Liver (tissue), 8 donors: ENCODE measurements at regions not wholly inside any gene's neighbourhood (a gene's known extent, or its start where the extent isn't known, plus 50 kb on each side); places are given as distances from the start of the nearest gene placed in this dataset.

Source experiments
- DNase-seq: peaks from one replicate; pipeline ENCODE4 v3.0.0-alpha.2; 2017; ENCODE audit warnings: low spot score
- H3K27ac ChIP-seq, 2 donors: one replicate each; pipeline ENCODE4 v1.7.0; 2013; ENCODE audit warnings: inconsistent platforms in 2 of 2, low read length in 2 of 2, control low read depth in 1 of 2, low read depth in 1 of 2, mild to moderate bottlenecking in 1 of 2
- H3K27me3 ChIP-seq, 4 donors: one replicate each; pipeline versions ENCODE4 v1.6.1 to v1.7.0; 2013; ENCODE audit warnings: low read length in 3 of 4, inconsistent platforms in 1 of 4, mild to moderate bottlenecking in 1 of 4, moderate library complexity in 1 of 4; ENCODE audit not compliant: control insufficient read depth in 4 of 4, insufficient read depth in 4 of 4
- H3K36me3 ChIP-seq, 4 donors: one replicate each; pipeline versions ENCODE4 v1.6.1 to v1.7.0; 2013; ENCODE audit warnings: low read length in 3 of 4, mild to moderate bottlenecking in 3 of 4, low read depth in 1 of 4, moderate library complexity in 1 of 4; ENCODE audit not compliant: control insufficient read depth in 4 of 4, insufficient read depth in 3 of 4
- H3K4me1 ChIP-seq, 4 donors: one replicate each; pipeline versions ENCODE4 v1.6.1 to v1.7.0; 2013; ENCODE audit warnings: low read length in 3 of 4, mild to moderate bottlenecking in 3 of 4, moderate library complexity in 1 of 4; ENCODE audit not compliant: control insufficient read depth in 4 of 4, insufficient read depth in 4 of 4
- H3K4me3 ChIP-seq, 3 donors: one replicate each; pipeline versions ENCODE4 v1.6.1 to v1.7.0; 2013; ENCODE audit warnings: low read length in 3 of 3, control low read depth in 1 of 3, low read depth in 1 of 3, mild to moderate bottlenecking in 1 of 3
- H3K9ac ChIP-seq, 2 donors: one replicate each; pipeline ENCODE4 v1.7.0; 2013; ENCODE audit warnings: low read length in 2 of 2, mild to moderate bottlenecking in 2 of 2, moderate library complexity in 2 of 2, control low read depth in 1 of 2, low read depth in 1 of 2
- H3K9me3 ChIP-seq, 4 donors: one replicate each; pipeline versions ENCODE4 v1.6.1 to v1.7.0; 2013; ENCODE audit warnings: low read length in 3 of 4; ENCODE audit not compliant: control insufficient read depth in 4 of 4
- EGR1 ChIP-seq, 2 donors: IDR thresholded peaks; 2 replicates each; pipeline ENCODE4 v1.6.1; 2016 to 2018; ENCODE audit warnings: antibody characterized with exemption in 2 of 2, low read depth in 2 of 2
- FOXA1 ChIP-seq: IDR thresholded peaks from 2 replicates; pipeline ENCODE4 v1.6.1; 2016; ENCODE audit warnings: antibody characterized with exemption
- FOXA2 ChIP-seq: IDR thresholded peaks from 2 replicates; pipeline ENCODE4 v1.6.1; 2016; ENCODE audit warnings: antibody characterized with exemption
- GABPA ChIP-seq, 2 donors: IDR thresholded peaks in 1 of 2; conservative IDR thresholded peaks in 1 of 2; 2 replicates each; pipeline ENCODE4 v1.6.1; 2016; ENCODE audit warnings: antibody characterized with exemption in 2 of 2, mild to moderate bottlenecking in 1 of 2, moderate library complexity in 1 of 2
- HNF4A ChIP-seq, 2 donors: conservative IDR thresholded peaks; 2 replicates each; pipeline ENCODE4 v1.6.1; 2016; ENCODE audit warnings: antibody characterized with exemption in 2 of 2, mild to moderate bottlenecking in 2 of 2
- HNF4G ChIP-seq: IDR thresholded peaks from 2 replicates; pipeline ENCODE4 v1.6.1; 2016; ENCODE audit warnings: antibody characterized with exemption
- JUND ChIP-seq, 2 donors: IDR thresholded peaks; 2 replicates each; pipeline ENCODE4 v1.6.1; 2016; ENCODE audit warnings: antibody characterized with exemption in 2 of 2
- NR2F2 ChIP-seq: IDR thresholded peaks from 2 replicates; pipeline ENCODE4 v1.6.1; 2016; ENCODE audit warnings: antibody characterized with exemption
- RAD21 ChIP-seq, 2 donors: IDR thresholded peaks; 2 replicates each; pipeline ENCODE4 v1.6.1; 2016; ENCODE audit warnings: antibody characterized with exemption in 2 of 2, mild to moderate bottlenecking in 2 of 2
- RXRA ChIP-seq, 2 donors: IDR thresholded peaks; 2 replicates each; pipeline ENCODE4 v1.6.1; 2017 to 2018; ENCODE audit warnings: antibody characterized with exemption in 2 of 2, mild to moderate bottlenecking in 1 of 2
- SP1 ChIP-seq: IDR thresholded peaks from 2 replicates; pipeline ENCODE4 v1.6.1; 2018; ENCODE audit warnings: antibody characterized with exemption, mild to moderate bottlenecking
- TAF1 ChIP-seq: conservative IDR thresholded peaks from 2 replicates; pipeline ENCODE4 v1.6.1; 2016; ENCODE audit warnings: antibody characterized with exemption, mild to moderate bottlenecking
- YY1 ChIP-seq: IDR thresholded peaks from 2 replicates; pipeline ENCODE4 v1.6.1; 2016; ENCODE audit warnings: antibody characterized with exemption, mild to moderate bottlenecking
- WGBS: extraction: QIAGEN DNeasy Blood & Tissue Kit; methylation state at CpG from one replicate; pipeline ENCODE4 v1.1.7; 2013; 5-methylcytosine and 5-hydroxymethylcytosine counted together
- TF ChIP-seq, protein P1 (sequence below): IDR thresholded peaks from 2 replicates; pipeline ENCODE4 v1.6.1; 2016; ENCODE audit warnings: antibody characterized with exemption
- TF ChIP-seq, protein P2 (sequence below): IDR thresholded peaks from 2 replicates; pipeline ENCODE4 v1.6.1; 2016; ENCODE audit warnings: antibody characterized with exemption, mild to moderate bottlenecking
- TF ChIP-seq, protein P3 (sequence below): IDR thresholded peaks from 2 replicates; pipeline ENCODE4 v1.6.1; 2016; ENCODE audit warnings: antibody characterized with exemption
- TF ChIP-seq, protein P4 (sequence below): IDR thresholded peaks from 2 replicates; pipeline ENCODE4 v1.6.1; 2016; ENCODE audit warnings: antibody characterized with exemption
- TF ChIP-seq, protein P5 (sequence below): fragments of 150-350 bp; IDR thresholded peaks from 2 replicates; pipeline ENCODE4 v1.5.1; 2017; ENCODE audit warnings: improper control_type of control experiment, low read depth, low read length; ENCODE audit not compliant: missing input control
- donor health status: healthy.
- donor health status: healthy.
- donor health status: healthy.
- donor health status: healthy.
- donor health status: healthy.

DNA sequence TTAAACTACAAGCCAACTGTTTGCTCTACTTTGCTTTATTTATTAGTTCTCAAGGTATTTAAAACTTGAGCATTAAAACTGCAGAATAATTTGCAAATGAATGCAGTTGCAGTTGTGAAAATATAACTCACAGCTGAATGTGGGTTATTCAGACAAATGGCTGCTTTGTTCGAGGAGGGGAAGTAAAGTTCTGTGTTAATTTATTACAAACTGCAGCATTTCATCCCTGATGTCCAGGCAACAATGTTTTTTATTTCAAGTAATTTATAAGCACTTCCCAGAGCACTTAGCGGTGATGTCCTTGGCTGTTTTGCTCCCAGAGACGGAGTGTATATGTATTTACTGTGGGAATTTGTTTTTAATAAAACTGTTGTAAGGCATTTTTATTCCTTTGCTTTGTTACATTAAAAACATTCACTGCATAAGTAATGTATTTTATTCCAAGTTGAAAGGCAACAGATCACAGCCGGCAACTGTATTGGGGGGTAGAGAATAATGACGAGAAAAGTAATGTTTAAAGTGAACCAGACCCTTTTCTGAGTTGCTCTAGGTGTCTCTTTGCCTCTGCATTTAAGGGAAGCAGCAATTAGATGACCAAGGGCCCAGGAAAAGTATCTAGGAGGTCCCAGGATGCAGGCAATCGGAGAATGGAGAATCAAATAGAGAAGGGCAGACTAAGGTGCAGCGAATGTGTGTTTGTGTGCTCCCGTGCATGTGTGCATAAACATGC, 291.2 kb upstream of the SALL1 start:
- H3K9me3 ChIP-seq: no peaks in the 10 kb centered on the region
- H3K9ac ChIP-seq: no peak overlapping the region
- H3K27me3 ChIP-seq: no peaks in the 10 kb centered on the region
- H3K36me3 ChIP-seq: no peaks in the 10 kb centered on the region
- WGBS: 82% methylated on average over 8 of the region's 8 CpGs
- TF ChIP-seq SP1 (no peak), GABPA (IDR thresholded peaks at IDR 0.05 in 1 of 2, conservative IDR thresholded peaks at IDR 0.05 in 1 of 2) (no peak), RXRA (IDR thresholded peaks at IDR 0.05) (no peak)
- no peak overlapping the region for H3K4me3 ChIP-seq
- peaks cover 0 to 12% (median 3%) of the 10 kb centered on the region in 4 donors for H3K4me1 ChIP-seq
- H3K27ac ChIP-seq: no peak overlapping the region
- no peak for DNase-seq

DNA sequence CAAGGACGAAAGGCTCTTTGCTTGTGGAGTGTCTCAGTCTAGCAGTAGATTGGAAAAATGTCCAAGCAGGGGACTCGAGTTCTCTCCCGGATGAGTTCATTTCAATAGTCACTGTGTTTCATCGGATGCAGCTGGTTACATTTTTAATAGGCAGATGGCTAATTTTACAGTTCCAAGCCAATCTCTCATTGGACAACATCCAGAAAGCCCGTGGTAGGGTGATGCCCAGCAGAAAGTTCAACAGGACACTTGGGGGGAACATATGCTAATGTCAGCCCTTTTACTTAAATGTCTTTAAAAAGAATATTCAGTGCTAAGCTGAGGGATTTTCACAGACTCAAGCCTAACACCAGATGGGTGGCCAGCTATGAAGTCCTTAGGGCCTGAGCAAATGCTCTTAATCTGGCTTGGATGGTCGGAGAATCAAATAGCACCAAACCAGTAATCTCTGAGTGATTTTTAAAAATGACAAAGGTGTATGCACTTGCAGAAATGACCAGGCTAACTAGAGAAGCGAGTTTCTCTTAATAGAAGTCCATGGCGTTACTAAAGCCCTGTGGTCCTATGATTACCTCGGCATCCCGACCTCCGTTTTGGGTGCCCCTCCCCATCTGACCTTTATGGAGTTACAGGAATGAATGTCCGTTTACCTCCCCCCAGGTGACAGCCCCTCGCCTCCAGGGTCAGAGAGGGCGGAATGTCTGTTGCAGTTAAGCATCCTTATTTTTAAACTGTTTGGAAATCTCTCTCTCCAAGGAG, 289.2 kb upstream of the SALL1 start:
- Histone ChIP-seq H3K36me3 (no peaks in the 10 kb centered on the region), H3K9ac (no peak overlapping the region), H3K9me3 (no peaks in the 10 kb centered on the region), H3K4me1 (peaks cover 0 to 4% (median 1%) of the 10 kb centered on the region in 4 donors), H3K27ac (no peak overlapping the region), H3K4me3 (no peak overlapping the region), H3K27me3 (no peaks in the 10 kb centered on the region)
- 51% methylated on average over 14 of the region's 14 CpGs for WGBS
- no peak for DNase-seq
- TF ChIP-seq, protein P1, sequence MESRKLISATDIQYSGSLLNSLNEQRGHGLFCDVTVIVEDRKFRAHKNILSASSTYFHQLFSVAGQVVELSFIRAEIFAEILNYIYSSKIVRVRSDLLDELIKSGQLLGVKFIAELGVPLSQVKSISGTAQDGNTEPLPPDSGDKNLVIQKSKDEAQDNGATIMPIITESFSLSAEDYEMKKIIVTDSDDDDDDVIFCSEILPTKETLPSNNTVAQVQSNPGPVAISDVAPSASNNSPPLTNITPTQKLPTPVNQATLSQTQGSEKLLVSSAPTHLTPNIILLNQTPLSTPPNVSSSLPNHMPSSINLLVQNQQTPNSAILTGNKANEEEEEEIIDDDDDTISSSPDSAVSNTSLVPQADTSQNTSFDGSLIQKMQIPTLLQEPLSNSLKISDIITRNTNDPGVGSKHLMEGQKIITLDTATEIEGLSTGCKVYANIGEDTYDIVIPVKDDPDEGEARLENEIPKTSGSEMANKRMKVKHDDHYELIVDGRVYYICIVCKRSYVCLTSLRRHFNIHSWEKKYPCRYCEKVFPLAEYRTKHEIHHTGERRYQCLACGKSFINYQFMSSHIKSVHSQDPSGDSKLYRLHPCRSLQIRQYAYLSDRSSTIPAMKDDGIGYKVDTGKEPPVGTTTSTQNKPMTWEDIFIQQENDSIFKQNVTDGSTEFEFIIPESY: no peak
- TF ChIP-seq SP1 (no peak), TAF1 (no peak), RXRA (IDR thresholded peaks at IDR 0.05) (no peak), EGR1 (IDR thresholded peaks at IDR 0.05; ENCODE audit: low read depth in 2 of 2) (no peak), GABPA (IDR thresholded peaks at IDR 0.05 in 1 of 2, conservative IDR thresholded peaks at IDR 0.05 in 1 of 2) (no peak), FOXA2 (no peak), HNF4G (no peak), YY1 (no peak), NR2F2 (no peak), HNF4A (conservative IDR thresholded peaks at IDR 0.05) (no peak), JUND (IDR thresholded peaks at IDR 0.05) (no peak), RAD21 (IDR thresholded peaks at IDR 0.05) (no peak), FOXA1 (no peak)
- TF ChIP-seq, protein P2, sequence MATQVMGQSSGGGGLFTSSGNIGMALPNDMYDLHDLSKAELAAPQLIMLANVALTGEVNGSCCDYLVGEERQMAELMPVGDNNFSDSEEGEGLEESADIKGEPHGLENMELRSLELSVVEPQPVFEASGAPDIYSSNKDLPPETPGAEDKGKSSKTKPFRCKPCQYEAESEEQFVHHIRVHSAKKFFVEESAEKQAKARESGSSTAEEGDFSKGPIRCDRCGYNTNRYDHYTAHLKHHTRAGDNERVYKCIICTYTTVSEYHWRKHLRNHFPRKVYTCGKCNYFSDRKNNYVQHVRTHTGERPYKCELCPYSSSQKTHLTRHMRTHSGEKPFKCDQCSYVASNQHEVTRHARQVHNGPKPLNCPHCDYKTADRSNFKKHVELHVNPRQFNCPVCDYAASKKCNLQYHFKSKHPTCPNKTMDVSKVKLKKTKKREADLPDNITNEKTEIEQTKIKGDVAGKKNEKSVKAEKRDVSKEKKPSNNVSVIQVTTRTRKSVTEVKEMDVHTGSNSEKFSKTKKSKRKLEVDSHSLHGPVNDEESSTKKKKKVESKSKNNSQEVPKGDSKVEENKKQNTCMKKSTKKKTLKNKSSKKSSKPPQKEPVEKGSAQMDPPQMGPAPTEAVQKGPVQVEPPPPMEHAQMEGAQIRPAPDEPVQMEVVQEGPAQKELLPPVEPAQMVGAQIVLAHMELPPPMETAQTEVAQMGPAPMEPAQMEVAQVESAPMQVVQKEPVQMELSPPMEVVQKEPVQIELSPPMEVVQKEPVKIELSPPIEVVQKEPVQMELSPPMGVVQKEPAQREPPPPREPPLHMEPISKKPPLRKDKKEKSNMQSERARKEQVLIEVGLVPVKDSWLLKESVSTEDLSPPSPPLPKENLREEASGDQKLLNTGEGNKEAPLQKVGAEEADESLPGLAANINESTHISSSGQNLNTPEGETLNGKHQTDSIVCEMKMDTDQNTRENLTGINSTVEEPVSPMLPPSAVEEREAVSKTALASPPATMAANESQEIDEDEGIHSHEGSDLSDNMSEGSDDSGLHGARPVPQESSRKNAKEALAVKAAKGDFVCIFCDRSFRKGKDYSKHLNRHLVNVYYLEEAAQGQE: no peak
- TF ChIP-seq, protein P3, sequence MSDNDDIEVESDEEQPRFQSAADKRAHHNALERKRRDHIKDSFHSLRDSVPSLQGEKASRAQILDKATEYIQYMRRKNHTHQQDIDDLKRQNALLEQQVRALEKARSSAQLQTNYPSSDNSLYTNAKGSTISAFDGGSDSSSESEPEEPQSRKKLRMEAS: no peak
- TF ChIP-seq, protein P4, sequence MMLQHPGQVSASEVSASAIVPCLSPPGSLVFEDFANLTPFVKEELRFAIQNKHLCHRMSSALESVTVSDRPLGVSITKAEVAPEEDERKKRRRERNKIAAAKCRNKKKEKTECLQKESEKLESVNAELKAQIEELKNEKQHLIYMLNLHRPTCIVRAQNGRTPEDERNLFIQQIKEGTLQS: no peak
- TF ChIP-seq, protein P5, sequence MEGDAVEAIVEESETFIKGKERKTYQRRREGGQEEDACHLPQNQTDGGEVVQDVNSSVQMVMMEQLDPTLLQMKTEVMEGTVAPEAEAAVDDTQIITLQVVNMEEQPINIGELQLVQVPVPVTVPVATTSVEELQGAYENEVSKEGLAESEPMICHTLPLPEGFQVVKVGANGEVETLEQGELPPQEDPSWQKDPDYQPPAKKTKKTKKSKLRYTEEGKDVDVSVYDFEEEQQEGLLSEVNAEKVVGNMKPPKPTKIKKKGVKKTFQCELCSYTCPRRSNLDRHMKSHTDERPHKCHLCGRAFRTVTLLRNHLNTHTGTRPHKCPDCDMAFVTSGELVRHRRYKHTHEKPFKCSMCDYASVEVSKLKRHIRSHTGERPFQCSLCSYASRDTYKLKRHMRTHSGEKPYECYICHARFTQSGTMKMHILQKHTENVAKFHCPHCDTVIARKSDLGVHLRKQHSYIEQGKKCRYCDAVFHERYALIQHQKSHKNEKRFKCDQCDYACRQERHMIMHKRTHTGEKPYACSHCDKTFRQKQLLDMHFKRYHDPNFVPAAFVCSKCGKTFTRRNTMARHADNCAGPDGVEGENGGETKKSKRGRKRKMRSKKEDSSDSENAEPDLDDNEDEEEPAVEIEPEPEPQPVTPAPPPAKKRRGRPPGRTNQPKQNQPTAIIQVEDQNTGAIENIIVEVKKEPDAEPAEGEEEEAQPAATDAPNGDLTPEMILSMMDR: no peak
